ENCODE measurements at regions not wholly inside any gene's neighbourhood (a gene's known extent, or its start where the extent isn't known, plus 50 kb on each side); places are given as distances from the start of the nearest gene placed in this dataset.

DNA sequence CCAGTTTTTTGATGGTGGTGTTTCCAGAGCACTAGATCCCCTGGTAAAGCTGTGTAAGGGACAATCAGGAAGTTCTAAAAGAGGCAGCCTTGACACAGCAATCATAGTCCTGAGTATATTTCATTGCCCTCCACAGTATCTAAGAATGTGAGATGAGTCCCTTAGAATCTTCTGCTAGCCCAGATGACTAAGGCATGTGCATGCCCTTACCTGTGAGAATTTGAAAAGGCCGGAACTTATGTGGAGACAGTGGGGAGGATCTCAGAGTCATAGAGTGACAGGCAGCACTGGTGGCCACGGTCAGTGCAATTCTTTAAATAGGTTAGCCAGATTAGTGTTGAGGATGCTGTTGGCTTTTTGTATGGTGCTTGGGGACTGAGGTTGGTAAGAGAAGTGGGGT is 361.4 kb upstream of the VSTM2A start (continued):
- no peak for TF ChIP-seq PTBP1 (IDR thresholded peaks at IDR 0.05; ENCODE audit: low read depth, low read length)
- TF ChIP-seq, protein P1, sequence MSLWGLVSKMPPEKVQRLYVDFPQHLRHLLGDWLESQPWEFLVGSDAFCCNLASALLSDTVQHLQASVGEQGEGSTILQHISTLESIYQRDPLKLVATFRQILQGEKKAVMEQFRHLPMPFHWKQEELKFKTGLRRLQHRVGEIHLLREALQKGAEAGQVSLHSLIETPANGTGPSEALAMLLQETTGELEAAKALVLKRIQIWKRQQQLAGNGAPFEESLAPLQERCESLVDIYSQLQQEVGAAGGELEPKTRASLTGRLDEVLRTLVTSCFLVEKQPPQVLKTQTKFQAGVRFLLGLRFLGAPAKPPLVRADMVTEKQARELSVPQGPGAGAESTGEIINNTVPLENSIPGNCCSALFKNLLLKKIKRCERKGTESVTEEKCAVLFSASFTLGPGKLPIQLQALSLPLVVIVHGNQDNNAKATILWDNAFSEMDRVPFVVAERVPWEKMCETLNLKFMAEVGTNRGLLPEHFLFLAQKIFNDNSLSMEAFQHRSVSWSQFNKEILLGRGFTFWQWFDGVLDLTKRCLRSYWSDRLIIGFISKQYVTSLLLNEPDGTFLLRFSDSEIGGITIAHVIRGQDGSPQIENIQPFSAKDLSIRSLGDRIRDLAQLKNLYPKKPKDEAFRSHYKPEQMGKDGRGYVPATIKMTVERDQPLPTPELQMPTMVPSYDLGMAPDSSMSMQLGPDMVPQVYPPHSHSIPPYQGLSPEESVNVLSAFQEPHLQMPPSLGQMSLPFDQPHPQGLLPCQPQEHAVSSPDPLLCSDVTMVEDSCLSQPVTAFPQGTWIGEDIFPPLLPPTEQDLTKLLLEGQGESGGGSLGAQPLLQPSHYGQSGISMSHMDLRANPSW (CRISPR knock-in tag; IDR thresholded peaks at IDR 0.05): no peak
- no peak for TF ChIP-seq NUFIP1 (IDR thresholded peaks at IDR 0.05; ENCODE audit: partially characterized antibody)
- no peak for TF ChIP-seq RB1 (IDR thresholded peaks at IDR 0.05; ENCODE audit: low read depth)
- TF ChIP-seq PRPF4 (IDR thresholded peaks at IDR 0.05; ENCODE audit: insufficient read depth, low read depth, low read length, poor library complexity, severe bottlenecking): no peak
- TF ChIP-seq SPI1 (IDR thresholded peaks at IDR 0.05; ENCODE audit: borderline replicate concordance, low read depth, low read length): no peak
- no peak for TF ChIP-seq PRMT5 (CRISPR knock-in tag; IDR thresholded peaks at IDR 0.05)
- no peak for TF ChIP-seq TAF9B (IDR thresholded peaks at IDR 0.05; ENCODE audit: partially characterized antibody)
- TF ChIP-seq, protein P2, sequence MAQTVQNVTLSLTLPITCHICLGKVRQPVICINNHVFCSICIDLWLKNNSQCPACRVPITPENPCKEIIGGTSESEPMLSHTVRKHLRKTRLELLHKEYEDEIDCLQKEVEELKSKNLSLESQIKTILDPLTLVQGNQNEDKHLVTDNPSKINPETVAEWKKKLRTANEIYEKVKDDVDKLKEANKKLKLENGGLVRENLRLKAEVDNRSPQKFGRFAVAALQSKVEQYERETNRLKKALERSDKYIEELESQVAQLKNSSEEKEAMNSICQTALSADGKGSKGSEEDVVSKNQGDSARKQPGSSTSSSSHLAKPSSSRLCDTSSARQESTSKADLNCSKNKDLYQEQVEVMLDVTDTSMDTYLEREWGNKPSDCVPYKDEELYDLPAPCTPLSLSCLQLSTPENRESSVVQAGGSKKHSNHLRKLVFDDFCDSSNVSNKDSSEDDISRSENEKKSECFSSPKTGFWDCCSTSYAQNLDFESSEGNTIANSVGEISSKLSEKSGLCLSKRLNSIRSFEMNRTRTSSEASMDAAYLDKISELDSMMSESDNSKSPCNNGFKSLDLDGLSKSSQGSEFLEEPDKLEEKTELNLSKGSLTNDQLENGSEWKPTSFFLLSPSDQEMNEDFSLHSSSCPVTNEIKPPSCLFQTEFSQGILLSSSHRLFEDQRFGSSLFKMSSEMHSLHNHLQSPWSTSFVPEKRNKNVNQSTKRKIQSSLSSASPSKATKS (CRISPR knock-in tag; IDR thresholded peaks at IDR 0.05): no peak
- TF ChIP-seq DACH1 (IDR thresholded peaks at IDR 0.05; ENCODE audit: partially characterized antibody): no peak
- TF ChIP-seq MLX (CRISPR knock-in tag; conservative IDR thresholded peaks at IDR 0.05): no peak
